GM21529 (cell line): ENCODE measurements at regions not wholly inside any gene's neighbourhood (a gene's known extent, or its start where the extent isn't known, plus 50 kb on each side); places are given as distances from the start of the nearest gene placed in this dataset.

ENCODE experiments used
- ATAC-seq: cut with Tn5 transposase; IDR thresholded peaks from one replicate; pipeline ENCODE4 v1.9.1; 2021; ENCODE audit not compliant: unreplicated experiment

DNA sequence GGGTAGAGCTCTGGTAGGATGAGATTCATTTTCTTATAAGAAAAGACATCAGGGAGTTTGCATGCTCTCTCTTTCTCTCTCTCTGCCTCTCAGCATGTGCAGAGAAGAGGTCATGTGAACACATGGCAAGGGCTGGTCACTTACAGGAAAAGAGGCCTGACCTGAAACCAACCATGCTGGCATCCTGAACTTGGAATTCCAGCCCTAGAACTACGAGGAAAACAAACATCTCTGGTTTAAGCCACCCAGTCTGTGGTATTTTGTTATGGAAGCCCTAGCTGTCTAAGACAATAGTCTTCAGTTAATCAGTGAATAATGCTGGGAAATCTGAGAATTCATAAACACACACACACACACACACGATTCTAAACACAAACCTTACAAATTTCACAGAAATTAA lies 1104.2 kb upstream of the LRRN3 start:
- ATAC-seq, result no peak

DNA sequence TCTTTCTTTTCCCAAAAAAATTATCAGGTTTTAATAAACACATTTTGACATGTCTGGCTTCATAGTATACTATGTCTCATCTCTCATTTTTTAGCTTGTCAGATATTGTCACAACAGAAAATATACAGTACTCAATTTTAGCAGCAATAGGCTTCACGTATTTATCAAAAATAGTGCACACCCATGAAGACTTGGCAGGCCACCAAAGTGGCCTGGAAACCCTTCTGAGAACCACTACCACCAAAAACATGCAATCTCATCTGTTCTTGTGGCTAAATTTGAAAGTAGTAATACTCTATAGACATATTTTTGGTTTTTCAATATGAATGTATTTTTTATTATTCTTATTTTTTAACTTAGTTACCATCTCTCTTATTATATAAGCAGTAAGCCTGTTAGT lies 1094.5 kb upstream of the LRRN3 start:
- ATAC-seq, result no peak

DNA sequence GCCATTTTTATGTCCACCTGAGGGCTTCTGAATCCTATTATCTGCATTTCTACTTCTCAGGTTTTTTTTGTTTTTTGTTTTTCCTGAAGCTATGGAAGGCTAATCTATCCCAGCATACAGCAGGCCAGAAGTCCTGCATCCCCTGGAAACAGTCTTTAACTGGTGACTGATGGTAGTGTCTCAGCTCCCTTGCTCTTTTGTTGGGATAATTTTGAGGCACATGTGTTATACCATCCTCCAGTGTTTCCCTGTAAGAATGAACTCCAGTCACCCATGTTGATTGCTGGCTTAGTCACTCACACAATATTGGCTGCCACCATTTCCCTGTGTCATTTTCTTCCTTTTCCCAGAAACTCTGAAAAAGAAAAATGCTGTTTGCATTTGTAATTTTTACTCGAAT lies 1094.0 kb upstream of the LRRN3 start:
- ATAC-seq, result no peak

DNA sequence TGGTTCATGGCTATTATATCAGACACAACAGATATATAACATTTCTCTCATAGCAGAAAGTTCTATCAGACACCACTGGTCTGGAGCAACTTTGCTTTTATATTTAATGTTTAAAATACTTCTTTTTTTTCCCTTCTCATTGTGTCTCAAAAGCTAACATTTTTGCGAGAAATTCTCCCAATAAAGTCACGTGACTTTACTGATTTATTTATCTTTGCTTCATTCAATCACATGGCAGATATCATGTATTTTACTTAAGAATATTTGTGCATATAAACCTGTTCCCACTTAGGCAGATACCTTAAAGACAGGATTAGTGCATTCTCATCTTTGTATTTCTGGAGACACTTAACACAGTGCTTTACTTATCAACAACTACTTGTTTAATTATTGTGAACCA lies 1093.1 kb upstream of the LRRN3 start:
- ATAC-seq, result no peak

DNA sequence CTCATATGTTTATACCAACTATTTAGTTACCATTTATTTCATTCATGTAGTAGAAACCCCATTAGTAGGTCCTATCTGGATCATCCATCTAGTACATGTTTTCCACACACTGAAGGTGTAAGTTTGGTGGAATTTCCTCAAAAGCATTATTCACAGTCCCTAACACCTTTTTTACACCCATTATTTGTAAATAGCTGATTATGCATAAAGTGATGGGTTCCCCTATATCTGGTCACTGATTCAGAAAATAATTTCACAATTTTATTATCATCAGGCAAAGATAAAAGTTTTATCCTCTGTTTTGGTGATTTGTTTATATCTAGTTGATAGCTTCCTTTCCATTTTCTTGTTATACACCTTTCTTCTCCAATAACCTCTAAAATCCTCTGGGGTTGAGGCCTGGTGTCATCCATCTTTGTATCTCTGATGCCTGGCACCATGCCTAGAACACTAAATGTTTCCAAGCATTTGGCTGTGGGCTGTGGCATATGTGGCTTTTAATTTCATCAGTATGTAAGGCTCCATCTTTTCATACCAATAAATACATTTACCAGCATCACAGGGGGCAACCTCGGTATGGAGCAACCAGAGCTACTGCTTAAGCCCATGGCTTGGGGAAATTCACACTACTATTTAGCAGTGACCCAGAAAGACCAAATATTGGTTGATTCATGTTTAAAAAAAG lies 1089.5 kb upstream of the LRRN3 start:
- no peak for ATAC-seq

DNA sequence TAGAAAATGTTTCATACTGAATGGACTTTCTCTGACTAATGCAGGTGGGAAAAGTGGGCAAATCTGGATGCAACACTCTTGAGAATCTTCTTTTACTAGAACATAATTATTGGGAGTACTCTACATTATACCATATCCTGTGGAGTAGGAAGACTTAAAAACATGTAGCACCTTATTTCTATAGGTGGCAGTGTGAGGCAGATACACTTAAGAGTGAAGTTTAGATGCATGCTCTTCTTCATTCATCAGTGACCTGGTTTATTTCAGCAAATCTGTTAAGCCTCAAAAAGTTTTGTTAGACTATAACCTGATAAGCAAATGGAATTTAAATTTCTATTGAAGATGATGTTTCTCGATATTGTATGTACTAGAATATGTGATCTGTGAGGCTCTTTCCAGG lies 1087.1 kb upstream of the LRRN3 start:
- ATAC-seq, result no peak

DNA sequence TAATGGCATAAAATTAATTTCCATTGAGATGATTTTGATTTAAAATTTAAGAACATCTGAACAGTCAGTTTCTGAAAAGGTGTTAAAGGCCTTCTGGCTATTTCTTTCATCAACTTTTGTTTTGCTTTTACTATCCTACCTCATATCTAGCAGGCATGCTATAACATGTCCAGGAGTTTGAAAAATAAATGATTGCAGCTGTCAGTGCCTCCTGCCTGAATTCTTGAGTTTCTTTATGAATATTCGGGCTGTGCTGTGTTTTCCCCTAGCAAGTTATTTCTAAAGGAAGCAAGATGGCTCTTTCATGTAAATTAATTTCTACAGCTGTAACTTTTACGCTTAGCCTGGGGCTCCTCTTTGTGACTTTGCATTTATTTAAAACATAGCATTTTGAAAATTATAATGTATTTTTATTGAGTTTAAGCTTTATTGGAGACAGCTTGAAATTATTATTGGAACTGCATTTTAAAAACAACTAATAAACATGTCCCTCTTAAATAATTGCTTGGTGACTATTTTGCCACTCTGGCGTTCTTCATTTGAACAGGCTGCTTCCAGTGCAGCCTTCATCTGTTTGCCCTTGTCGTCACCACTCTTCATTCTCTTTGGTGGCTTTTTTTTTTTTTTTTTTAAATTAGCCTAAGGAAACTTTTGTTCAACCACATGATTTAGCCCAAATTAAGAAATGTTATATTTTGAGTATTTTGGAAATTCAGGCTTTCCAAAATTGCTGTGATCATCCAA lies 1083.4 kb upstream of the LRRN3 start:
- ATAC-seq, result no peak

DNA sequence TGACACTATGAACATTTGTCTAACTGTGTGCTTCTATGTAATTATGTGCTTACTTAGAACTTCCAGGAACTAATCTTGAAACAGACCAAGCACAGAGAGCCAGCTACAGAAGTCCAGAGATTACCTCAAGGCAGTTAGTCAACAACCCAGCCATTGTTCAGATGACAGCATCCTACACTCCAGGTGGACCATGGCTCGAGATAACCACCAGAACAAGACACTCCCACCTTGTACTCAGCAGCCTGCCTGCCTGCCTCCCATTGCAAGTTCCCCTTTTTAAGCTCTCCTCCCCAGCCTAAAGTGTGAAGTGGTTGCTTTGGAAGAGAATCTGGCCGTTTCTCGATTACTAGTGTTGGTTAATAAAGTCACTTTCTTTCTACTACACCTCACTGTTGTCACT lies 1080.6 kb upstream of the LRRN3 start:
- peak; percentile 50 for ATAC-seq

DNA sequence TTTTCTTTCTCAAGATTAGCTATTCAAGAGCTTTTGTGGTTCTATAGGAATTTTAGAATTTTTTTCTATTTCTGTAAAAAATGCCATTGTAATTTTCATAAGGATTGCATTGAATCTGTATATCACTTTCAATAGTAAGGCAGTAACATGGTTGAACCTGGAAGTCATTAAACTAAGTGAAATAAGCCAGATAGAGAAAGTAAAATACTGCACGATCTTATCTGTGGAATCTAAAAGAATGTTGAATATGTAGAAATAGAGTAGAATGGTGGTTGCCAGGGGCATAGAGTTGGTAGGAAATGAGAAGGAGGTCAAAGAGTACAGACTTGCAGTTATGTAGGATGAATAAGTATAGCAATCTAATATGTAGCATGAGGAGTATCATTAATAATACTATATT lies 1073.5 kb upstream of the LRRN3 start:
- ATAC-seq, result no peak

DNA sequence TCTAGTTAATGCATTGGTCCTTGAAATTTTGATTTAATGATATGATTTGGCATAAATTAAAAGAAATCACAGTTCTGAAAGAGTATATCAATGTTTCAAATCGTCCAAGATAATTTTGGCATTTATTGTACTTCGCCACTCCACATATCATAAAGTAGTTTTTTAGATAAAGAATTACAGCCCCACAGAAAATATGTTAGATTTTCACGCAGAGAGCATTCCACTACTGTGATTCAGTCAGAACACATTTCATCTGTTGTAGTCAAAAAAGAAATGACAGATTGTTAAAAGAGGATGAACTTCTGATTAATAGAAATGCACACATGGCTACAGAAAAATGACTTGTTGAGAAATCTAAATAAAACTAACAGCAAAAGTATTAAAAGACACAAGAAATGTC lies 1063.5 kb upstream of the LRRN3 start:
- no peak for ATAC-seq

DNA sequence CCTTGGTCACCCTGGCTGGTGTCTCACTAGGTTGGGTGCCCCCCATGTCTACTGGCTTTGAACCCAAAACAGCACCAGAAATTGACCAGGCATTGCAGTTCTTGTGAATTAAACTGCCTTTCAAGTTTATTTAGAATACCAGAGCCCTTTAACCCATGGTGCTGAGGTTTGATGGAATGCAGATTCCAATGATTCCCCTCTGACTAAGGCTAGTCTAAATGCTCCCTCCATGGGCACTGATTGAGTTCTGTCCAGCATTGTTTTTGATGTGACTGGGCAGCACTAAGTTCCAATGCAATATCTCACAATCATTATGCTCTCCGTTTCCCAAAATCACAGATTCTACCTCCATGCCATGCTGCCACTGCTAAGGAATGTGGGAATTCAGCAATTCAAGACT lies 1047.4 kb upstream of the LRRN3 start:
- no peak for ATAC-seq

DNA sequence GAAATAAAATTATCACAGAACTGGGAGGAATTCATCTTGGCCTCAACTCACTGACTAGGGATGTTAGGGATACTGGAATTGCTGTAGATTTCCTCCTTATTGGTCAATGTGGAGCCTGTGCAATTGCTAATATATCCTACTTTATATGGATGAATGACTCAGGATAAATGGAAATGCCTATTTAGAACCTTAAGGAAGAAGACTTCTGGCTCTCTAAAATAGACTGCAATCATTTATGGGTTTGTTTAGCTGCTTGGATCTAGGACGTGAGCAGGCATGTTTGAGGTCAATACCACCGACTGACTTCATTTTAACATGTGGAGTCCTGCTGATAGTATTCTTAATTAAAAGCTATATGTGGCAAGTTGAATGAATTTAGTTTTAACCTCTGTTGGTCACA lies 1040.1 kb upstream of the LRRN3 start:
- ATAC-seq, result no peak

DNA sequence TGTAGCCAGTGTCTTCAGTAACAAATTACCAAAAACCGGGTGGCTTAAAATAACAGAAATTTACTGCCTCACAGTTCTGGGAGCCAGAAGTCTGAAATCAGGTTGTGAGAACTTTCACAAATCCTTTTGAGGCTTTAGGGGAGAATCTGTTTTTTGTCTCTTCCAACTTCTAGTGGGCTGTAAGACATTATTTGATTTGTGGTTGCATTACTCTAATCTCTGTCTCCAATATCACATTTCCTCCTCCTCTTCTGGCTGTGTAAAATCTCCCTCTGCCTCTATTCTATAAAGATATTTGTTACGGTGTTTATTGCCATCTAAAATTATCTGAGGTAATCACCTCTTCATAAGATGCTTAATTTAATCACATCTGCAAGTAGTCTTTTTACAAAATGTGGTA lies 1039.6 kb upstream of the LRRN3 start:
- ATAC-seq, result no peak

DNA sequence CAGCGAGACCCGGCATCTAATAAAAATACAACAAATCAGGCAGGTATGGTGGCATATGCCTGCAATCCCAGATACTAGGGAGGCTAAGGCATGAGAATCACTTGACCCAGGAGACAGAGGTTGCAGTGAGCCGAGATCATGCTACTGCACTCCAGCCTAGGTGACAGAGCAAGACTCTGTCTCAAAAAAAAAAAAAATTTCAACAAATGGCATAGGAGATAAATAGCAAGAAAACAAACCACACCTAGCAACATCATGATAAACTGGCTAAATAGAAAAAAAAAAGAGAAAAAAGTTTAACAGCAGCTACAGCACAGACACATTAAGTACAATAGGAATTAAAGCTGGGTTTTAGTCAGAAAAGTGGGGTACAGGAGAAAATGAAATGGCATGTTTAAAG lies 1034.6 kb upstream of the LRRN3 start:
- no peak for ATAC-seq

DNA sequence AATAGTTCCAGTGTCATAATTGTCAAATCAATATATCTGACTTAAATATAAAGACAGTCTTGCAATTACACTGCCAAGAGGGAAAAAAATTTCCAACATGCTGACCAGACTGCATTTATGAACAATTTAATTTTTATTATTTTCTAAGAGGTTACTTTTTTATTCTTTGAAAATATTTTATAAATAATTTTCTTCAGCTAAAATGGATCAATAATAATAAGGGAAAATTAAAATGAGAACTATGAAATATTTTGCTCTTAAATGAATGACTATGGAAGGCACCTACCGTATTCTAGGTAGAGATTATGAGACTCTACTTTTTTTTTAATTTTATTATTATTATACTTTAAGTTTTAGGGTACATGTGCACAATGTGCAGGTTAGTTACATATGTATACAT lies 1032.5 kb upstream of the LRRN3 start:
- ATAC-seq, result no peak

DNA sequence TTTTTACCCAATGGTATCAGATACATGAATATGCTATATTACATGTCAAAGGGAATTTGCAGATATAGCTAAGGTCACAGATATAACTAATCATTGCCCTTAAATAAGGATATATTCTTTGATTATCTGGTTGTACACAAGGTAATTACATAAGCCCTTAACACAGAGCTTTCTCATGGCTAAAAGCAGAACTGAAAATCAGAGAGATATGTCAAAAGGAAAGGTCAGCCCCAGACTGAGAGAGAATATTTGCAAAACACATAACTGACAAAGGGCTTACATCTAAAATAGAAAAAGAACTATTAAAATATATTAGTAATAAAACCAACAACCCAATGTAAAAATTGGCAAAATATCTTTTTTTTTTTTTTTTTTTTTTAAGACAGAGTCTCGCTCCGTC lies 1029.5 kb upstream of the LRRN3 start:
- ATAC-seq, result no peak

DNA sequence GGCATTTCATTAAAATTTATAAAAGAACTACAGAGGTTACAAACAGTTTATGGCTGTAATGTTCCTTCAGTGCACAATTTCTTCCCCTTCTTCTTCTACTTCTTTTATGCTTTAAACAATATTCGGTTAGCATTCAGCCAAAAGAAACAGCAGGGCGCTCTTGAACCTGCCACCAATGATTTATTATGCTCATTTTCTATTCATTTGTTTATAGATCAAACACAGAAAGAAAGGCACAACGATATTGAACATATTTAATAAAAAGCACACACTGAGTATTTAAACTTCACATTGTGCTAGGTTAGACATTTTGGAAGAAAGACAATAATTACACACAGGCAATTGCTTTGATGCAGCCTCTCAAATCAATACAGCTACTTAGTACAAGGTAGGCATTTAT lies 1025.8 kb upstream of the LRRN3 start:
- ATAC-seq, result no peak

DNA sequence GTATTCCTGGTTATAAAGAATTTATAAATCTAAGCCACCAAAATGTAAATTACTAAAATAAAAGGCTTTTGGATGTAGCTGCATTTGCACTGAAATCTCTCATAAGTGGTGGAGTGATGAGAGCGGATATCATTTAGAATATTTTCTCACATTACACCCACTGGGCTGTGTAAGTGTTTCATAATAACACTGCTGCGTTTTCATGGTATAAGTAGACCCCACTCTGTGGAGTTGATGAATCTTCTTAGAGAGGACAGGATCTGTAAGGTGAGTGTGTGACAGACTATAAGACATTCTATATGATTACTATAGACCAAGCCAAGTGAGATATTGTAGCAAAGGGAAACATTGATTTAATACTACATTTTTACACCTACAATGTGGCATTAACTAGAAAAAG lies 1024.1 kb upstream of the LRRN3 start:
- no peak for ATAC-seq

DNA sequence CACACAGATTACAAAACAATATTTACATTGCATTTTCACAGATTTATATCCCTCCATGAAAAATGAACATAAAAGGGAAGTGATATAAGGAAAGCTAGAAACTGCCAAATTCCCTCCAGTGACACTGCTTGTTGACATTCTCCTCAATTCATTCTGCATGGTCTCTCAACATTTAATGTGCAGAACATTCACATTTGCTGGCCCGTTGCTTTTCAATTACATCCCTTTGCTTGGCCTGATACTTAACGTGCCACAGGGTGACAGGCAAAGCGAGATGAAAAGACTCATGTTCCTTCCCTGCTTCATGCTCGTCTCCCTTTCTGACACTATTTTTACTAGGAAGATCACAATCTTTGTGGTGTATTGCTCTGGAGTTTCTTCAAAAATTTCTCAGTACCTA lies 1019.7 kb upstream of the LRRN3 start:
- ATAC-seq, result no peak

DNA sequence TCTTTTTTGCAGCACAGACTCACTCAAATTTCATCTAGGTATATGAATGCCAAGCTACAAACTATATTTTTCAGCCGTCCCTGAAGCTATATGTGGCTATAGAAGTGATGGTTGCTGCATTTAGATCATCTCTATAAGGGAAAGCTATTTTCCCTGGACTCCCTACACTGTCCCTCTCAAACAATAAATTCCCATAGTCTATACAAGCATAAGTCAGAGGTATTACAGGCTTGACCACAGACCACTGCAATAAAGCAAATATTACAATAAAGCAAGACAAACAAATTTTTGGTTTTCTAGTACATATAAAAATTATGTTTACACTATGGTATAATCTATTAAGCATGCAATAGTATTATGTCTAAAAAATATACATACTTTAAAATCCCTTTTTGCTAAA lies 1015.5 kb upstream of the LRRN3 start:
- ATAC-seq, result no peak

DNA sequence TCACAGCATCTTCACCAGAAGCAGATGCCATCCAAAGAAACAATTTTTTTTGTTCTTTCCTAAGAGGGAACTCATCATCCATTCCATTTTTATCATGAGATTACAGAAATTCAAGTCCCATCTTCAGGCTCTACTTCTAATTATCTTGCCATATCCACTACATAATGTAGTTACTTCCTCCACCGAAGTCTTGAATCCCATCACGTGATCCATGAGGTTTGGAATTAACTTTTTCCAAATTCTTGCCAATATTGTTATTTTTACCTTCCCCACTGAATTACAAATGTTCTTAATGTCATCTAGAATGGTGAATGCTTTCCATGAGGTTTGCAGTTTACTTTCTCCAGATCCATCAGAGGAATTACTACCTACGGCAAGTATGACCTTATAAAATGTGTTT lies 1014.7 kb upstream of the LRRN3 start:
- no peak for ATAC-seq

DNA sequence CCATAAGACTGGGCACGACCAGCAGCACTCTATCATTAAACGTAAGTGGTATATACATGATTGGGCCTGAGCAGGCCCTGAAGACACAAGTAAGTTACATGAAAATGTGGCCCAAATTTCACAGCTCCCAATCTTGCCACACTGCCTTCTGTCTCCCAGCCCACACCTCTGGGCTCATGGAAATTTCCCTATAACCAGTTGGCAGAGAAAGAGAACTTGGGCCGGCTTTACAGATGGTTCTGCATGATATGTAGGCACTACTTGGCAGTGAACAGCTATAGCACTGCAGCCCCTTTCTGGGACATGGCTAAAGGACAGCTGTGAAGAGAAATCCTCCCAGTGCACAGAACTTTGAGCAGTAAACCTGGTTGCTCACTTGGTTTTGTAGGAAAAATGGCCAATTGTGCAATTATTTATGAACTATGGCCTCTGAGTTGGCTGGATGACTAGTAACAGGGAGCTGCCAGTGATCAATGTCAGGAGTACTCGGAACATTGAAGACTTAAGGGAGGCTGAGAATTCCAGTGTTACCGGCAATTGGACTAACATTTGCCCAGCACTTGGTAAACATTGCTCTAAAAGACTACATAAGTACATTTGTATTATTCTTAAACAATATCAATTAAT lies 1006.6 kb upstream of the LRRN3 start:
- ATAC-seq, result no peak
